RWPE2 (cell line): ENCODE measurements at regions not wholly inside any gene's neighbourhood (a gene's known extent, or its start where the extent isn't known, plus 50 kb on each side); places are given as distances from the start of the nearest gene placed in this dataset.

ENCODE experiments used
- ATAC-seq: fragments of 200-7000 bp; cut with Tn5 transposase; 3 replicates; pipeline ENCODE4 v1.9.1; 2021; ENCODE audit warnings: low read depth
- DNase-seq: peaks from one replicate; pipeline ENCODE4 v3.0.0-alpha.2; 2020; ENCODE audit warnings: low spot score
- H3K27ac ChIP-seq: fragments of 450-650 bp; 2 replicates; pipeline ENCODE4 v1.5.1; 2017; ENCODE audit warnings: mild to moderate bottlenecking; ENCODE audit not compliant: poor library complexity, severe bottlenecking
- H3K27me3 ChIP-seq: fragments of 250-450 bp; sonication (Bioruptor Pico); 2 replicates; pipeline ENCODE4 v1.5.1; 2021; ENCODE audit warnings: mild to moderate bottlenecking, moderate library complexity; ENCODE audit not compliant: insufficient read depth, poor library complexity, severe bottlenecking
- H3K36me3 ChIP-seq: fragments of 250-450 bp; sonication (Bioruptor Pico); 2 replicates; pipeline ENCODE4 v1.5.1; 2020; ENCODE audit warnings: low read depth, mild to moderate bottlenecking, moderate library complexity
- H3K4me1 ChIP-seq: fragments of 250-450 bp; sonication (Bioruptor Pico); 2 replicates; pipeline ENCODE4 v1.5.1; 2021; ENCODE audit warnings: mild to moderate bottlenecking, moderate library complexity; ENCODE audit not compliant: insufficient read depth, poor library complexity, severe bottlenecking
- H3K4me3 ChIP-seq: fragments of 250-450 bp; sonication (Bioruptor Pico); 2 replicates; pipeline ENCODE4 v1.5.1; 2021; ENCODE audit warnings: mild to moderate bottlenecking, moderate library complexity; ENCODE audit not compliant: severe bottlenecking
- H3K9me3 ChIP-seq: fragments of 250-450 bp; sonication (Bioruptor Pico); 2 replicates; pipeline ENCODE4 v1.5.1; 2021; ENCODE audit warnings: mild to moderate bottlenecking, moderate library complexity; ENCODE audit not compliant: severe bottlenecking
- CTCF ChIP-seq: fragments of 450-650 bp; IDR thresholded peaks from one replicate; pipeline ENCODE4 v1.5.1; 2017; ENCODE audit warnings: mild to moderate bottlenecking, moderate library complexity; ENCODE audit not compliant: poor library complexity, severe bottlenecking

GRCh38 chr11:23308041-23308440 is 447.8 kb upstream of the CCDC179 start:
- Histone ChIP-seq H3K4me1 (peaks cover 9% of the 10 kb centered on the region), H3K27me3 (no peaks in the 10 kb centered on the region), H3K27ac (no peak overlapping the region), H3K9me3 (no peaks in the 10 kb centered on the region), H3K4me3 (no peak overlapping the region), H3K36me3 (no peaks in the 10 kb centered on the region)
- ATAC-seq (no peak), DNase-seq (no peak)
- TF ChIP-seq CTCF = no peak

- H3K27ac ChIP-seq = no peak overlapping the region
- no peak overlapping the region for H3K4me3 ChIP-seq
- no peaks in the 10 kb centered on the region for H3K9me3 ChIP-seq
- no peaks in the 10 kb centered on the region for H3K27me3 ChIP-seq
- DNase-seq (no peak), ATAC-seq (no peak)
- no peaks in the 10 kb centered on the region for H3K36me3 ChIP-seq
- no peak for TF ChIP-seq CTCF
- peaks cover 9% of the 10 kb centered on the region for H3K4me1 ChIP-seq
Observed at GRCh38 chr11:23310276-23310675, 450.0 kb upstream of the CCDC179 start.

- DNase-seq (no peak), ATAC-seq (peak; percentile 66)
- TF ChIP-seq CTCF = no peak
- H3K36me3 ChIP-seq = no peaks in the 10 kb centered on the region
- H3K27ac ChIP-seq = peak overlapping the region; percentile 54
- no peaks in the 10 kb centered on the region for H3K27me3 ChIP-seq
- H3K4me1 ChIP-seq = peaks cover 9% of the 10 kb centered on the region
- H3K4me3 ChIP-seq = no peak overlapping the region
- no peaks in the 10 kb centered on the region for H3K9me3 ChIP-seq
Observed at GRCh38 chr11:23311986-23312940, 452.0 kb upstream of the CCDC179 start.

GRCh38 chr11:23313001-23313400 is 452.7 kb upstream of the CCDC179 start:
- Histone ChIP-seq H3K27me3 (no peaks in the 10 kb centered on the region), H3K4me3 (no peak overlapping the region), H3K36me3 (no peaks in the 10 kb centered on the region), H3K9me3 (no peaks in the 10 kb centered on the region), H3K4me1 (peaks cover 10% of the 10 kb centered on the region), H3K27ac (peak overlapping the region; percentile 54)
- TF ChIP-seq CTCF = no peak
- ATAC-seq = no peak
- DNase-seq = no peak

- ATAC-seq = no peak
- Histone ChIP-seq H3K4me1 (peaks cover 20% of the 10 kb centered on the region), H3K27ac (no peak overlapping the region), H3K9me3 (no peaks in the 10 kb centered on the region), H3K4me3 (no peak overlapping the region), H3K36me3 (no peaks in the 10 kb centered on the region), H3K27me3 (no peaks in the 10 kb centered on the region)
- TF ChIP-seq CTCF = no peak
- no peak for DNase-seq
Observed at GRCh38 chr11:23314162-23314561, 453.9 kb upstream of the CCDC179 start.
